Caco-2 (cell line): ENCODE measurements at regions not wholly inside any gene's neighbourhood (a gene's known extent, or its start where the extent isn't known, plus 50 kb on each side); places are given as distances from the start of the nearest gene placed in this dataset.

Source experiments
- BruUV-seq: library from RNA; stranded (reverse); fragments of 400-500 nt; replicated peaks from 2 replicates; lab custom pipeline; 2021; lab: Mats Ljungman, UMichigan
- CTCF ChIA-PET: fragments of 300-600 bp; sonication (Branson Sonifier 250); formaldehyde crosslinking; loops from one replicate; lab custom pipeline; 2022; ENCODE audit warnings: antibody characterized with exemption; lab: Charles Lee
- POLR2A ChIA-PET: fragments of 300-600 bp; sonication (Branson Sonifier 250); formaldehyde crosslinking; loops from one replicate; lab custom pipeline; 2022; ENCODE audit warnings: antibody characterized with exemption; lab: Charles Lee
- DNase-seq, 2 experiments: peaks; one replicate each; pipeline versions ENCODE4 v3.0.0 to v3.0.0-alpha.2; 2020 to 2022
- H3K27me3 ChIP-seq: replicated peaks from 2 replicates; pipeline ENCODE4 v1.6.0; 2011; ENCODE audit warnings: low read length; ENCODE audit not compliant: control insufficient read depth, insufficient read depth
- H3K36me3 ChIP-seq: 2 replicates; pipeline ENCODE4 v1.5.1; 2011; ENCODE audit warnings: low read length; ENCODE audit not compliant: control insufficient read depth, insufficient read depth
- H3K4me1 ChIP-seq: fragments of 250-450 bp; sonication (Bioruptor Pico); 2 replicates; pipeline ENCODE4 v1.5.1; 2020; ENCODE audit warnings: mild to moderate bottlenecking
- H3K4me3 ChIP-seq: 2 replicates; pipeline ENCODE4 v1.5.1; 2011; ENCODE audit warnings: low read depth, mild to moderate bottlenecking, control low read depth, low read length
- H3K9me3 ChIP-seq: fragments of 250-450 bp; sonication (Bioruptor Pico); 2 replicates; pipeline ENCODE4 v1.5.1; 2020; ENCODE audit warnings: mild to moderate bottlenecking, moderate library complexity
- H3K27ac Mint-ChIP-seq: one replicate; pipeline ENCODE4 v1.8.0; 2022; ENCODE audit warnings: mixed read lengths; ENCODE audit not compliant: unreplicated experiment
- H3K27me3 Mint-ChIP-seq: one replicate; pipeline ENCODE4 v1.8.0; 2022; ENCODE audit warnings: mixed read lengths; ENCODE audit not compliant: insufficient read depth, unreplicated experiment
- H3K36me3 Mint-ChIP-seq: one replicate; pipeline ENCODE4 v1.8.0; 2022; ENCODE audit warnings: mild to moderate bottlenecking, mixed read lengths; ENCODE audit not compliant: insufficient read depth, unreplicated experiment
- H3K4me1 Mint-ChIP-seq: one replicate; pipeline ENCODE4 v1.8.0; 2022; ENCODE audit warnings: low read depth, mixed read lengths; ENCODE audit not compliant: unreplicated experiment
- H3K4me3 Mint-ChIP-seq: one replicate; pipeline ENCODE4 v1.8.0; 2022; ENCODE audit warnings: mild to moderate bottlenecking, moderate library complexity, mixed read lengths; ENCODE audit not compliant: unreplicated experiment
- H3K9me3 Mint-ChIP-seq: one replicate; pipeline ENCODE4 v1.8.0; 2022; ENCODE audit warnings: mixed read lengths; ENCODE audit not compliant: unreplicated experiment
- intact Hi-C: fragments of 100-400 bp; cut with micrococcal nuclease; formaldehyde crosslinking; loops from one replicate; pipeline ENCODE4 v1.10.0; 2022; ENCODE audit not compliant: unreplicated experiment
- TF ChIP-seq, protein P1 (sequence below), 2 experiments: fragments of 200-600 bp in 1 of 2; IDR thresholded peaks; 1 replicate in 1 of 2; 2 replicates in 1 of 2; pipeline versions ENCODE4 v1.5.1 to v1.8.0; 2011 to 2022; ENCODE audit warnings: antibody characterized with exemption in 1 of 2, control low read depth in 1 of 2, inconsistent platforms in 1 of 2, low read depth in 1 of 2, low read length in 1 of 2, mild to moderate bottlenecking in 1 of 2, moderate library complexity in 1 of 2; ENCODE audit not compliant: insufficient read depth in 1 of 2, severe bottlenecking in 1 of 2, unreplicated experiment in 1 of 2

- H3K27me3 Mint-ChIP-seq, result peaks cover 8% of the 10 kb centered on the region
- ChIA-PET POLR2A (no interaction called here), CTCF (no interaction called here)
- Histone ChIP-seq H3K4me1 (no peaks in the 10 kb centered on the region), H3K36me3 (no peaks in the 10 kb centered on the region), H3K4me3 (no peak overlapping the region), H3K27me3 (no peaks in the 10 kb centered on the region), H3K9me3 (no peaks in the 10 kb centered on the region)
- TF ChIP-seq, protein P1, sequence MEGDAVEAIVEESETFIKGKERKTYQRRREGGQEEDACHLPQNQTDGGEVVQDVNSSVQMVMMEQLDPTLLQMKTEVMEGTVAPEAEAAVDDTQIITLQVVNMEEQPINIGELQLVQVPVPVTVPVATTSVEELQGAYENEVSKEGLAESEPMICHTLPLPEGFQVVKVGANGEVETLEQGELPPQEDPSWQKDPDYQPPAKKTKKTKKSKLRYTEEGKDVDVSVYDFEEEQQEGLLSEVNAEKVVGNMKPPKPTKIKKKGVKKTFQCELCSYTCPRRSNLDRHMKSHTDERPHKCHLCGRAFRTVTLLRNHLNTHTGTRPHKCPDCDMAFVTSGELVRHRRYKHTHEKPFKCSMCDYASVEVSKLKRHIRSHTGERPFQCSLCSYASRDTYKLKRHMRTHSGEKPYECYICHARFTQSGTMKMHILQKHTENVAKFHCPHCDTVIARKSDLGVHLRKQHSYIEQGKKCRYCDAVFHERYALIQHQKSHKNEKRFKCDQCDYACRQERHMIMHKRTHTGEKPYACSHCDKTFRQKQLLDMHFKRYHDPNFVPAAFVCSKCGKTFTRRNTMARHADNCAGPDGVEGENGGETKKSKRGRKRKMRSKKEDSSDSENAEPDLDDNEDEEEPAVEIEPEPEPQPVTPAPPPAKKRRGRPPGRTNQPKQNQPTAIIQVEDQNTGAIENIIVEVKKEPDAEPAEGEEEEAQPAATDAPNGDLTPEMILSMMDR (IDR thresholded peaks at IDR 0.05; ENCODE audit: insufficient read depth in 1 of 2, low read depth in 1 of 2, low read length in 1 of 2, severe bottlenecking in 1 of 2, unreplicated experiment in 1 of 2), result no peak
- DNase-seq, result no peak
- no peak overlapping the region for H3K4me3 Mint-ChIP-seq
- no peaks in the 10 kb centered on the region for H3K36me3 Mint-ChIP-seq
- BruUV-seq, result no TSS peak
- intact Hi-C loops, result no loop called here
- H3K4me1 Mint-ChIP-seq, result peaks cover 6% of the 10 kb centered on the region
- H3K9me3 Mint-ChIP-seq, result no peaks in the 10 kb centered on the region
- no peak overlapping the region for H3K27ac Mint-ChIP-seq
These were observed 348.2 kb downstream of the KCTD12 start for GRCh38 chr13:76538004-76538403.

GRCh38 chr13:76533251-76533650, 353.0 kb downstream of the KCTD12 start:
- intact Hi-C loops, result no loop called here
- peaks cover 5% of the 10 kb centered on the region for H3K4me1 Mint-ChIP-seq
- H3K27me3 Mint-ChIP-seq, result peaks cover 17% of the 10 kb centered on the region
- no peak for DNase-seq
- no TSS peak for BruUV-seq
- Histone ChIP-seq H3K27me3 (no peaks in the 10 kb centered on the region), H3K36me3 (no peaks in the 10 kb centered on the region), H3K9me3 (no peaks in the 10 kb centered on the region), H3K4me3 (no peak overlapping the region), H3K4me1 (no peaks in the 10 kb centered on the region)
- H3K9me3 Mint-ChIP-seq, result no peaks in the 10 kb centered on the region
- no peaks in the 10 kb centered on the region for H3K36me3 Mint-ChIP-seq
- POLR2A ChIA-PET, result no interaction called here
- no peak overlapping the region for H3K27ac Mint-ChIP-seq
- CTCF ChIA-PET, result no interaction called here
- H3K4me3 Mint-ChIP-seq, result no peak overlapping the region
- TF ChIP-seq, protein P1 (IDR thresholded peaks at IDR 0.05; ENCODE audit: insufficient read depth in 1 of 2, low read depth in 1 of 2, low read length in 1 of 2, severe bottlenecking in 1 of 2, unreplicated experiment in 1 of 2), result no peak

GRCh38 chr13:76527041-76527440, 359.2 kb downstream of the KCTD12 start:
- BruUV-seq, result no TSS peak
- intact Hi-C loops, result no loop called here
- no peaks in the 10 kb centered on the region for H3K36me3 Mint-ChIP-seq

More at GRCh38 chr13:76527041-76527440, 359.2 kb downstream of the KCTD12 start:
- no peak overlapping the region for H3K4me3 Mint-ChIP-seq
- H3K27ac Mint-ChIP-seq, result no peak overlapping the region
- TF ChIP-seq, protein P1 (IDR thresholded peaks at IDR 0.05; ENCODE audit: insufficient read depth in 1 of 2, low read depth in 1 of 2, low read length in 1 of 2, severe bottlenecking in 1 of 2, unreplicated experiment in 1 of 2), result no peak
- H3K9me3 Mint-ChIP-seq, result no peaks in the 10 kb centered on the region
- Histone ChIP-seq H3K4me3 (no peak overlapping the region), H3K4me1 (no peaks in the 10 kb centered on the region), H3K27me3 (no peaks in the 10 kb centered on the region), H3K9me3 (no peaks in the 10 kb centered on the region), H3K36me3 (no peaks in the 10 kb centered on the region)
- CTCF ChIA-PET, result no interaction called here
- H3K27me3 Mint-ChIP-seq, result peaks cover 16% of the 10 kb centered on the region
- POLR2A ChIA-PET, result no interaction called here
- no peaks in the 10 kb centered on the region for H3K4me1 Mint-ChIP-seq
- DNase-seq, result no peak
